ENCODE measurements at regions not wholly inside any gene's neighbourhood (a gene's known extent, or its start where the extent isn't known, plus 50 kb on each side); places are given as distances from the start of the nearest gene placed in this dataset.
"Not testable (repeated sequence)": the region's sequence is repeated elsewhere in the genome, so short reads cannot be mapped to it uniquely, and the experiment has no call there.

DNA sequence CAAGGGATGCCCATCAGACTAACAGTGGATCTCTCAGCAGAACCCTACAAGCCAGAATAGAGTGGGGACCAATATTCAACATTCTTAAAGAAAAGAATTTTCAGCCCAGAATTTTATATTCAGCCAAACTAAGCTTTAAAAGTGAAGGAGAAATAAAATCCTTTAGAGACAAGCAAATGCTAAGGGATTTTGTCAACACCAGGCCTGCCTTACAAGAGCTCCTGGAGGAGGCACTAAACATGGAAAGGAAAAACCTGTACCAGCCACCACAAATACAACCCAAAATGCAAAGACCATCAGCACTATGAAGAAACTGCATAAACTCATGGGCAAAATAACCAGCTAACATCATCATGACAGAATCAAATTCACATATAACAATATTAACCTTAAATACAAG, 640.6 kb downstream of the SLC16A7 start:
- not testable (repeated sequence) for ATAC-seq, H3K4me1 Mint-ChIP-seq, H3K27me3 Mint-ChIP-seq, H3K4me3 Mint-ChIP-seq, DNase-seq, H3K27ac Mint-ChIP-seq
- peaks cover 13 to 40% of the 10 kb centered on the region in 2 donors for H3K9me3 Mint-ChIP-seq

DNA sequence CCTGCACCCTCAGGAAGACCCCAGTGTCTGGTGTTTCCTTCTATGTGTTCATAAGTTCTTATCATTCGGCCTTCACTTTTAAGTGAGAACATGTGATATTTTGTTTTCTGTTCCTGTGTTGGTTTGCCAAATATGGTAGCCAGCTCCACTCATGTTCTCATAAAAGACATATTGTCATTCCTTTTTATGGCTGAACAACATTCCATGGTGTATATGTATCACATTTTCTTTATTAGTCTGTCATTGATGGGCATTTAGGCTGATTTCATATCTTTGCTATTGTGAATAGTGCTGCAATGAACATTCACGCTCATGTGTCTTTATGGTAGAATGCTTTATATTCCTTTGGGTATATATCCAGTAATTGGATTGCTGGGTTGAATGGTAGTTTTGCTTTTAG, 645.1 kb downstream of the SLC16A7 start:
- H3K9me3 Mint-ChIP-seq = peaks cover 13 to 31% of the 10 kb centered on the region in 2 donors
- no peak for ATAC-seq
- H3K4me3 Mint-ChIP-seq = no peak overlapping the region
- no peak for DNase-seq
- no peaks in the 10 kb centered on the region for H3K27me3 Mint-ChIP-seq
- no peaks in the 10 kb centered on the region for H3K4me1 Mint-ChIP-seq
- no peak overlapping the region for H3K27ac Mint-ChIP-seq

DNA sequence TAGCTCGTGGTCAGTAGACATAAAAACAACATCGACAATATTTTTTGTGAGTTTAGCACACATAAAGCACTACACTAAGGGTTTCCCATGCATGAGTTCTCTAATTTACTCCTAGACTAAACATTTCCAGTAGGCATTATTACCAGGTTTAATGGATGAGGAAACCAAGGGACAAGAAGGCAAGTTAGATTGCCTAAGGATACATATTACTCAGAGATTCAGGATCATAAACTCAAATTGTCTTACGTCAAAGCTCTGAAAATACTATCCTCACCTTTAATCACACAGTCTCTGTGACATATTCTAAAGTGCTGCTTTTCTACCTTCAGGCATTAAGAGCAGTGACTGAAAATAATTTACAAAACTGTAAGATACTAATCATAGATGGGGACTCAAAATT, 655.3 kb downstream of the SLC16A7 start:
- no peak overlapping the region for H3K27ac Mint-ChIP-seq
- H3K9me3 Mint-ChIP-seq = no peaks in the 10 kb centered on the region
- ATAC-seq (no peak), DNase-seq (no peak)
- no peak overlapping the region for H3K4me3 Mint-ChIP-seq
- H3K27me3 Mint-ChIP-seq = no peaks in the 10 kb centered on the region
- H3K4me1 Mint-ChIP-seq = no peaks in the 10 kb centered on the region

DNA sequence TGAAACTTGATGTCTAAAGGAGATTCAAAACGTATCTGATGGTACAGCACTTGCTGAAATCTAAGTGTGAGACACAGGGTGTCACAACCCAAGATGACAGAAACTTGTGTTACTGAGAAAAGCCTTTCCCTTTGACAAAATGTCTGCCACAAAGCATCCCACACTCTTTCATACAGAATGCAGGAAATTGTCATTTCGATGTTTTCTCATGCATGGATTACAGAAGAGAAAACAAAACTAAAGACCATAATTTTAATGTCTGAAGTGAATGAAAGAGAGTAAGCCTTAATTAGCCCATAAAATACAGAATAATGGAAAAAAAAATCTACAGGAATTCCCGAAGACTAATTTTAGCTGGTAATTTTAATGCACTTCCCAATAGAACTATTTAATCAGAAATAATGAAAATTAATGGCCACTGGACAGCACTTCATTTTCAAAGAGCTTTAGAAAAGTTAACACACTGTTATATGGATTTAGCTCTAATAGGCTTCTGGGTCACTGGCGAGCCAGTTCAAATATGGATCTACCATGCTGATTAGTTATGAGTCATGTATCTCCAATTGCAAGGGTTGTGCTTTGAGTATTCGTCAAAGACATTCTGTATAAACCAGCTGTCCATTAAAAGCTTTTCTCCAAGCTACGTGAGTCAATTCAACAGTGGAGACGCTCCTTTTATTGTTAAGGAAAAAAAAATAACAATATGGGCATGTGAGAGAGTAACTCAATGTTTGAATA, 656.7 kb downstream of the SLC16A7 start:
- Mint-ChIP-seq H3K9me3 (no peaks in the 10 kb centered on the region), H3K27me3 (no peaks in the 10 kb centered on the region), H3K27ac (no peak overlapping the region), H3K4me1 (no peaks in the 10 kb centered on the region), H3K4me3 (no peak overlapping the region)
- DNase-seq (no peak), ATAC-seq (no peak)

DNA sequence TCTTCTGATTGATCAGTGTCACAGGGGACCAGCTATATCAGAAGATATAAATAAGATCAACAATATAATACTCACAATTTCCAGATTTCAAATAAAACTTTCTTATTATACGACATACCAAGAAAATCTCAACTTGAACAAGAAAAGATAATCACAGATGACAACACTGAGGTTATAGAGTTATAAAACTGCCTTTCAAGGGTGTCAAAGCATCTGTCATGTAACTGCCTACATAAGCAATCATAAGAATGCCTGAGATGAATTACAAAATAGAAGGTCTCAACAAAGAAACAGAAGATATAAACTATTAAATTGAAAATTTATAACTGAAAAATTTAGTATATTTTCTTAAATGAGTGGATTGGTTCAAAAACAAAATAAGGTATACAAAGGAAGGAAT, 659.2 kb downstream of the SLC16A7 start:
- Mint-ChIP-seq H3K4me1 (no peaks in the 10 kb centered on the region), H3K9me3 (no peaks in the 10 kb centered on the region), H3K27me3 (no peaks in the 10 kb centered on the region), H3K27ac (no peak overlapping the region), H3K4me3 (no peak overlapping the region)
- ATAC-seq (no peak), DNase-seq (no peak)

DNA sequence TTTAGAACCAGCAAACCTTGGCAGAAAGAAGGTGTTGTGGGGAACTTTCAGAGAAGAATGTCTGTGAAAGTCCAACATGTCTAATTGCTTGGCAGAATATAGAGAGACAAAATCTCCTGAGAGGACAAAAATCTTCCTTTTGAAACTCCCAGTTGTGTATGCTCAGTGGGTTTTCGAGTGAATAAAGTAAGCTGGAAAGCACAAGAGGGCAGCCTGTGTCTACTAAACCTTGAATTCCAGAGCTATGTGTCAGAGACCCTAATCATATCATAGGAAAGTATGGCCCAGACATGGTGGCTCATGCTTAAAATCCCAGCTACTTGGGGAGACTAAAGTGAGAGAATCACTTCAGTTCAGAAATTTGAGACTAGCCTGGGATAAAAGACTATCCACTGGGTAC, 661.2 kb downstream of the SLC16A7 start:
- DNase-seq (no peak), ATAC-seq (no peak)
- Mint-ChIP-seq H3K4me3 (no peak overlapping the region), H3K4me1 (no peaks in the 10 kb centered on the region), H3K9me3 (no peaks in the 10 kb centered on the region), H3K27me3 (no peaks in the 10 kb centered on the region), H3K27ac (no peak overlapping the region)

DNA sequence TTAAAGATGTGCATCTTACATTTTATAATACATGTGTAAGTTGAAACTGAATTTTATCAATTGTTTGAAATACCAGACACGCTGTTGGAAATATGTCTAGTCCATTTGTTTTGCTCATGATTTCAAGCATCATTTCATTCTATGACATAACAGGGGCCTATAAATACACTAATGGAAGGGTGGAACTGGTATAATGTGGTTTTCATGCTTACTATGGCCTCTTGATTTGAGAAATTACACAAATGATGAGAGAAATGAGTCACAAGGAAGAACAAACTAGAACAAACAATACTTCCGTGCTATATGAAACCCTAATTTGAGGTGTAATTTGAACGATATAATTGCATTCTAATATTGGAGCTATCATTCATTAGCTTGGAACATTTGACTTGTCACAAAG, 663.4 kb downstream of the SLC16A7 start:
- ATAC-seq (no peak), DNase-seq (no peak)
- no peak overlapping the region for H3K4me3 Mint-ChIP-seq
- H3K27ac Mint-ChIP-seq = no peak overlapping the region
- H3K4me1 Mint-ChIP-seq = no peaks in the 10 kb centered on the region
- no peaks in the 10 kb centered on the region for H3K9me3 Mint-ChIP-seq
- no peaks in the 10 kb centered on the region for H3K27me3 Mint-ChIP-seq

DNA sequence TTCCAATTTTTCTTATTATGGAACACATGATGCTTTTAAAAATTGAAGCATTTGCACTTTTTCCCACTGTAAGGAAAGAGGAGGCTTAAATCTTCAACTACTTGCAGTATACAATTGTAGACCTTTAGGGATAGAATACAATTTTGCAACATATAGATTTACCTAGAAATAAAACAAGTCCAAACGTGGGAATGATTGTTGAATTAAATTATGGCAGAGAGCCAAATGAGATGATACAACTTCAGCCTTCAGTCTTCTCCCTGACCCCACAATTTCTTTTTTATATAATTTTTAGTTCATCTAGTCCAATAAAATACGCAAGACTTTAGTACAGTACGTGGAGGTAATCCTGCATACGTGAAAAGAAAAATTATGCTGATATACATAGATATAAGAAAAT, 666.5 kb downstream of the SLC16A7 start:
- H3K27ac Mint-ChIP-seq = no peak overlapping the region
- H3K9me3 Mint-ChIP-seq = no peaks in the 10 kb centered on the region
- no peak overlapping the region for H3K4me3 Mint-ChIP-seq
- DNase-seq (no peak), ATAC-seq (no peak)
- H3K27me3 Mint-ChIP-seq = no peaks in the 10 kb centered on the region
- no peaks in the 10 kb centered on the region for H3K4me1 Mint-ChIP-seq

DNA sequence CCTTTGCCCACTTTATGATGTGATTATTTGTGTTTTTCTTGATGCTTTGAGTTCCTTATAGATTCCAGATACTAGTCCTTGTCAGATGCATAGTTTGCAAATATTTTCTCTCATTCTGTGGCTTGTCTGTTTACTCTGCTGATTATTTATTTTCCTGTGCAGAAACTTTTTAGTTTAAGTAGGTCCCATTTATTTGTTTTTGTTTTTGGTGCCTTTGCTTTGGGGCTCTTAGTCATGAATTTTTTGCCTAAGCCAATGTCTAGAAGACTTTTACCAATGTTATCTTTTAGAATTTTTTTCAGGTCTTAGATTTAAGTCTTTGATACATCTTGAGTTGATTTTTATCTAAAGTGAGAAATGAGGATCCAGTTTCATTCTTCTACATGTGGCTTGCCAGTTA, 667.3 kb downstream of the SLC16A7 start:
- ATAC-seq = no peak

DNA sequence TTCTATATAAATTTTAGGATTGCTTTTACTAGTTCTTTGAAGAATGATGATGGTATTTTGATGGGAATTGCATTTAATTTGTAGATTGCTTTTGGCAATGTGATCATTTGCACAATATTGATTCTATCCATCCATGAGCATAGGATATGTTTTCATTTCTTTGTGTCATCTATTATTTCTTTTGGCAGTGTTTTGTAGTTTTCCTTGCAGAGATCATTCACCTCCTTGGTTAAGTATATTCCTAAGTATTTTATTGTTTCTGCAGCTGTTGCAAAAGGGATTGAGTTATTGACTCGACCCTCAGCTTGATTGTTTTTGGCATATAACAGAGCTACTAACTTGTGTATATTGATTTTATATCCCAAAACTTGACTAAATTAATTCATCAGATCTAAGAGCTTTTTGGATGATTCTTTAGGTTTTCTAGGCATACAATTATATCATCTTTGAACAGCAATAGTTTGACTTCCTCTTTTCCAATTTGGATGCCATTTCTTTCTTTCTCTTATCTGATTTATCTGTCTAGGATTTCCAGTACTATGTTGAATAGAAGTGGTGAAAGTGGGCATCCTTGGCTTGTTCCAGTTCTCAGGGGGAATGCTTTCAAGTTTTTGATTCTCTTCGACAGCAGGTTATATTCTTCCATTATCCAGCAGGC, 668.1 kb downstream of the SLC16A7 start:
- DNase-seq (no peak), ATAC-seq (no peak)
- Mint-ChIP-seq H3K9me3 (no peaks in the 10 kb centered on the region), H3K4me3 (no peak overlapping the region), H3K4me1 (no peaks in the 10 kb centered on the region), H3K27ac (no peak overlapping the region), H3K27me3 (no peaks in the 10 kb centered on the region)

More for the DNA sequence above, 667.3 kb downstream of the SLC16A7 start:
- no peaks in the 10 kb centered on the region for H3K4me1 Mint-ChIP-seq
- no peaks in the 10 kb centered on the region for H3K9me3 Mint-ChIP-seq
- no peak overlapping the region for H3K27ac Mint-ChIP-seq
- H3K4me3 Mint-ChIP-seq = no peak overlapping the region
- no peak for DNase-seq
- no peaks in the 10 kb centered on the region for H3K27me3 Mint-ChIP-seq

DNA sequence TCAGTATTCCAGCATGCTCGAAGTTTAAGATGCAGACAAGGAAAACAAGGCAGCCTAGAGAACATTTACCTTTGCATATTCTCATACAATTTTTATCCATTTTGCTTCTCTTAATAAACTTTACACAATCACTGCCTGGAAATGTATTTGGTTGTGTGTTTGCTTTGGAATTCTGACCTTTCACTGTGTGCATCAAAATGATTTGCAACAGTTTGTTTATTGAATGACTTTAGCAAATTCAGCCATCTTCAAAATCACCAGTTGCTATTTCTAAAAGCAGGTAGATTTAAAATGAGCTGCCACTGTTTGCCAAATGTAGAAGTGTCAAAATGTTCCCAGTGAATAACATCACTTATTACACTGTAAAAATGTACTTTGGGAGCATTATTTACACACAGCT, 669.9 kb downstream of the SLC16A7 start:
- Mint-ChIP-seq H3K27ac (no peak overlapping the region), H3K4me3 (no peak overlapping the region), H3K4me1 (no peaks in the 10 kb centered on the region), H3K9me3 (peaks cover 0 to 3% of the 10 kb centered on the region in 2 donors), H3K27me3 (no peaks in the 10 kb centered on the region)
- DNase-seq = no peak
- no peak for ATAC-seq

DNA sequence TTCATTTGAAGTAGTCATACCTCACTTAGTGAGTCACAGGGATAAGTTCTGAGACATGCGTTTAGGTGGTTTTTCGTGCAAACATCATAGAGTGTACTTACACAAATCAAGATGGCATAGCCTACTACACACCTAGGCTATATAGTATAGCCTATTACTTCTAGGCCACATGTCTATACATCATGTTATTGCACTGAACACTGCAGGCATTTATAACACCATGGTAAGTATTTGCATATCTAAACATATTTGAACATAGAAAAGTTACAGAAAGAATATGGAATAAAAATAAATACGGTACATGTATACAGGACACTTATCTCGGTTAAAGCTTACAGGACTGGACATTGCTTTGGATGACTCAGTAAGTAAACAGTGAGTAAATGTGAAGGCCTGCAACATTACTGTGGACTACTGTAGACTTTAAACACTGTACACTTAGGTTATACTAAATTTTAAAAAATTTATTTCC, 670.6 kb downstream of the SLC16A7 start:
- Mint-ChIP-seq H3K27me3 (no peaks in the 10 kb centered on the region), H3K4me1 (no peaks in the 10 kb centered on the region), H3K4me3 (no peak overlapping the region), H3K9me3 (peaks cover 0 to 10% of the 10 kb centered on the region in 2 donors), H3K27ac (no peak overlapping the region)
- DNase-seq = no peak
- ATAC-seq = no peak

DNA sequence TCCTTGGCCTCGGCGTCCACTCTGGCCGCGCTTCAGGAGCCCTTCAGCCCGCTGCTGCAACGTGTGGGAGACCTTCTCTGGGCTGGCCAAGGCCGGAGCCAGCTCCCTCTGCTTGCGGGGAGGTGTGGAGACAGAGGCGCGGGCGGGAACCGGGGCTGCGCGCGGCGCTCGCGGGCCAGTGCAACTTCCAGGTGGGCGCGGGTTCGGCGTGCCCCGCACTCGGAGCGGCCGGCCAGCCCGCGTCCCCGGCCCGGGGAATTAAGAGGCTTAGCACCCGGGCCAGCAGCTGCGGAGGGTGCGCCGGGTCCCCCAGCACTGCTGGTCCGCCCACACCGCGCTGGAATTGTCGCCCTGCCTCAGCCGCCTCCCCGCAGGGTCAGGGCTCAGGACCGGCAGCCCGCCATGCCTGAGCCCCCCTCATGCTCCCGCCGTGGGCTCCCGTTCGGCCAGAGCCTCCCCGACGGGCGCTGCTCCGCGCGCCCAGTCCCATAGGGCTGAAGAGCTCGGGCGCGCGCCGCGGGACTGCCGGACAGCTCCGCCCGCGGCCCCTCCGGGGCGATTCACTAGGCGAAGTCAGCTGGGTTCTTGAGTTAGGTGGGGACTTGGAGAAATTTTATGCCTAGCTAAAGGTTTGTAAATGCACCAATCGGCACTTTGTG, 673.9 kb downstream of the SLC16A7 start:
- Mint-ChIP-seq H3K27me3 (no peaks in the 10 kb centered on the region), H3K9me3 (peaks cover 0 to 10% of the 10 kb centered on the region in 2 donors), H3K4me1 (no peaks in the 10 kb centered on the region), H3K4me3 (no peak overlapping the region), H3K27ac (no peak overlapping the region)
- ATAC-seq (peak; percentile 61), DNase-seq (no peak)

DNA sequence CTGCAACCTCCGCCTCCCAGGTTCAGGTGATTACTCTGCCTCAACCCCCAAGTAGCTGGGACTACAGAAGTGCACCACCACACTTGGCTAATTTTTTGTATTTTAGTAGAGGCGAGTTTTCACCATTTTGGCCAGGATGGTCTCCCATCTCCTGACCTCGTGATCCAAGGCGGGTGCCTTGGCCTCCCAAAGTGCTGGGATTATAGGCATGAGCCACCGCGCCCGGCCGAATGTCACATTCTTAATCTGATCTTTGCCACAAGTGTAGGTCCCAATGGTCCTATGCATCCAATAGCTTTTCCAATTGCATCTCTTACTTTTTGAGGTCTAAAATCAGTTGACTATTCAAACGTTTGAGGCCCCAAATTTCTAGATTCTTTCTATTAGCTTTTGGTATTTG, 676.0 kb downstream of the SLC16A7 start:
- H3K4me3 Mint-ChIP-seq = no peak overlapping the region
- H3K27ac Mint-ChIP-seq = no peak overlapping the region
- H3K27me3 Mint-ChIP-seq = no peaks in the 10 kb centered on the region
- DNase-seq (no peak), ATAC-seq (no peak)
- H3K9me3 Mint-ChIP-seq = peaks cover 0 to 10% of the 10 kb centered on the region in 2 donors
- H3K4me1 Mint-ChIP-seq = no peaks in the 10 kb centered on the region

DNA sequence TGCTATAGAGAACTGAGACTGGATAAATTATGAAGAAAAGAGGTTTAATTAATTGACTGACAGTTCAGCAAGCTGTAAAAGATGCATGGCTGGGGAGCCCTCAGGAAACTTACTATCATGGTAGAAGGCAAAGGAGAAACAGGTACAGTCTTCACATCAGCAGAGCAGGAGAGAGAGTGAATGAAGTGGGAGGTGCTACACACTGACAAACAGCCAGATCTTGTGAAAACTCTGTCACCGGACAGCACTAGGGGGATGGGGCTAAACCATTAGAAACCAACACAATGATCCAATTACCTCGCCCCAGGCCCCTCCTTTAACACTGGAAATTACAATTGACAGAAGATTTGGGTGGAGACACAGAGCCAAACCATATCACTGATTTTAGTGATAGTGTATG, 682.4 kb downstream of the SLC16A7 start:
- DNase-seq = no peak
- no peaks in the 10 kb centered on the region for H3K27me3 Mint-ChIP-seq
- H3K9me3 Mint-ChIP-seq = peaks cover 0 to 4% of the 10 kb centered on the region in 2 donors
- no peaks in the 10 kb centered on the region for H3K4me1 Mint-ChIP-seq
- no peak overlapping the region for H3K27ac Mint-ChIP-seq
- no peak overlapping the region for H3K4me3 Mint-ChIP-seq
- ATAC-seq = no peak

DNA sequence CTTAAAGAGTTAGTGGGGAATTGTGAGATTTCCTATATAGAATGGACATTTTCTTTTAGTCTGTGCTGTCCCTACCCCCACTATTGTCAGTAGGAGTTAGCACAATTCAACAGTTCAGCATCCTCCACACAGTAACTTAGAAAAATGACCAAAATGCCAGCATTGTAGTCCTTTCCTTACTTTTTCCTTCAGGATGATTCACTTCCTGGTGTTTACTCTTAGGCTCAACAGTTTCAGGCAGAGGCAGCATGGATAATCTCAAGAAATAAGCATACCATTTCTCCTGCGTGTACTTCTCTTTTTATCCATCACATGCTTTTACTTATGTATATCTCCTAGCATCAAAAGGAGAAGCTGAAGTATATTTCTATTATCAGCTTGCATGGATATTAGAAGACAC, 683.4 kb downstream of the SLC16A7 start:
- Mint-ChIP-seq H3K4me3 (no peak overlapping the region), H3K27me3 (no peaks in the 10 kb centered on the region), H3K4me1 (no peaks in the 10 kb centered on the region), H3K9me3 (peaks cover 0 to 4% of the 10 kb centered on the region in 2 donors), H3K27ac (no peak overlapping the region)
- DNase-seq (no peak), ATAC-seq (no peak)
